Smooth muscle cell (in vitro differentiated cells): ENCODE measurements at regions not wholly inside any gene's neighbourhood (a gene's known extent, or its start where the extent isn't known, plus 50 kb on each side); places are given as distances from the start of the nearest gene placed in this dataset.

Experiments
- DNase-seq: peaks from one replicate; lab custom pipeline; 2025; ENCODE audit not compliant: unreplicated experiment; lab: John Stamatoyannopoulos, UW
- H2AFZ ChIP-seq: fragments of 200-600 bp; sonication (generic); 2 replicates; pipeline ENCODE4 v1.6.0; 2016; ENCODE audit warnings: antibody characterized with exemption, low read depth, mild to moderate bottlenecking
- H3F3A ChIP-seq: fragments of 200-600 bp; sonication (generic); 2 replicates; pipeline ENCODE4 v1.6.0; 2017; ENCODE audit warnings: antibody characterized with exemption, low read depth
- H3K27ac ChIP-seq: fragments of 200-600 bp; sonication (generic); 2 replicates; pipeline ENCODE4 v1.5.1; 2016; ENCODE audit warnings: low read depth, mild to moderate bottlenecking
- H3K27me3 ChIP-seq: fragments of 200-600 bp; sonication (generic); 2 replicates; pipeline ENCODE4 v1.6.1; 2016; ENCODE audit warnings: low read depth, mild to moderate bottlenecking
- H3K36me3 ChIP-seq: fragments of 200-600 bp; sonication (generic); 2 replicates; pipeline ENCODE4 v1.5.1; 2016; ENCODE audit warnings: low read depth
- H3K4me1 ChIP-seq: fragments of 200-600 bp; sonication (generic); 2 replicates; pipeline ENCODE4 v1.5.1; 2016; ENCODE audit warnings: low read depth
- H3K4me2 ChIP-seq: fragments of 200-600 bp; sonication (generic); 2 replicates; pipeline ENCODE4 v1.6.0; 2016; ENCODE audit warnings: mild to moderate bottlenecking
- H3K4me3 ChIP-seq: fragments of 200-600 bp; sonication (generic); 2 replicates; pipeline ENCODE4 v1.5.1; 2016; ENCODE audit warnings: mild to moderate bottlenecking
- H3K79me2 ChIP-seq: fragments of 200-600 bp; sonication (generic); 2 replicates; pipeline ENCODE4 v1.6.0; 2016; ENCODE audit warnings: low read depth, mild to moderate bottlenecking
- H3K9ac ChIP-seq: fragments of 200-600 bp; sonication (generic); 2 replicates; pipeline ENCODE4 v1.6.0; 2016; ENCODE audit warnings: low read depth
- H3K9me3 ChIP-seq: fragments of 200-600 bp; sonication (generic); replicated peaks from 2 replicates; pipeline ENCODE4 v1.5.1; 2016; ENCODE audit warnings: low read depth
- H4K20me1 ChIP-seq: fragments of 200-600 bp; sonication (generic); 2 replicates; pipeline ENCODE4 v1.6.0; 2016; ENCODE audit warnings: low read depth
- WGBS: methylation state at CpG from one replicate; pipeline ENCODE4 v1.1.7; 2016; ENCODE audit warnings: low lambda C conversion rate; 5-methylcytosine and 5-hydroxymethylcytosine counted together
- TF ChIP-seq, protein P1 (sequence below): fragments of 200-600 bp; sonication (generic); IDR thresholded peaks from 2 replicates; pipeline ENCODE4 v1.5.1; 2017; ENCODE audit warnings: borderline replicate concordance, mild to moderate bottlenecking, antibody characterized with exemption; ENCODE audit not compliant: insufficient read depth, poor library complexity, severe bottlenecking

DNA sequence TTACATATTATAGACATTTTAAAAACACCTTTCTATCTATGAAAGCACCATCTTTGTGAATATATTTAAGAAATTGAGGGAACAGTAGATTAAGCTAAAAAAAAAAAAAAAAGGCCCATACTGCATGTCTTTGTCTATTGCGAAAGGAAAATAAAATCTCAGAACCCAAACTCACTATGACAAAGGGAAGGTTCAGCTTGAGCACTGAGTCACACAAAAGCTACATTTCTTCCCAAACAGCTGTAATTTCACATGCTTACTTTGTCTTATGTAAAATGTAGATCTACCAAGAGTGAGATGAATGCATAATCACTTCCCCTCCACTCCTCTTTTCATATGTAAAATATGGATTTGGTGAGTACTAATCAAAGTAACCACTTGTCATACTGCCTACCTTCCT, 640.1 kb upstream of the KLF12 start:
- H3K36me3 ChIP-seq = no peaks in the 10 kb centered on the region
- H3K4me1 ChIP-seq = peaks cover 7% of the 10 kb centered on the region
- no peaks in the 10 kb centered on the region for H3K79me2 ChIP-seq
- H3F3A ChIP-seq = no peaks in the 10 kb centered on the region
- WGBS = 100% methylated on average over 1 of the region's 1 CpG
- H3K9ac ChIP-seq = no peak overlapping the region
- no peak overlapping the region for H3K4me3 ChIP-seq
- H2AFZ ChIP-seq = no peak overlapping the region
- TF ChIP-seq, protein P1, sequence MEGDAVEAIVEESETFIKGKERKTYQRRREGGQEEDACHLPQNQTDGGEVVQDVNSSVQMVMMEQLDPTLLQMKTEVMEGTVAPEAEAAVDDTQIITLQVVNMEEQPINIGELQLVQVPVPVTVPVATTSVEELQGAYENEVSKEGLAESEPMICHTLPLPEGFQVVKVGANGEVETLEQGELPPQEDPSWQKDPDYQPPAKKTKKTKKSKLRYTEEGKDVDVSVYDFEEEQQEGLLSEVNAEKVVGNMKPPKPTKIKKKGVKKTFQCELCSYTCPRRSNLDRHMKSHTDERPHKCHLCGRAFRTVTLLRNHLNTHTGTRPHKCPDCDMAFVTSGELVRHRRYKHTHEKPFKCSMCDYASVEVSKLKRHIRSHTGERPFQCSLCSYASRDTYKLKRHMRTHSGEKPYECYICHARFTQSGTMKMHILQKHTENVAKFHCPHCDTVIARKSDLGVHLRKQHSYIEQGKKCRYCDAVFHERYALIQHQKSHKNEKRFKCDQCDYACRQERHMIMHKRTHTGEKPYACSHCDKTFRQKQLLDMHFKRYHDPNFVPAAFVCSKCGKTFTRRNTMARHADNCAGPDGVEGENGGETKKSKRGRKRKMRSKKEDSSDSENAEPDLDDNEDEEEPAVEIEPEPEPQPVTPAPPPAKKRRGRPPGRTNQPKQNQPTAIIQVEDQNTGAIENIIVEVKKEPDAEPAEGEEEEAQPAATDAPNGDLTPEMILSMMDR = no peak
- H4K20me1 ChIP-seq = no peaks in the 10 kb centered on the region
- H3K27me3 ChIP-seq = no peaks in the 10 kb centered on the region
- no peaks in the 10 kb centered on the region for H3K9me3 ChIP-seq
- H3K4me2 ChIP-seq = no peak overlapping the region
- DNase-seq = no peak
- no peak overlapping the region for H3K27ac ChIP-seq

GRCh38 chr13:74773248-74773647, 639.0 kb upstream of the KLF12 start:
- TF ChIP-seq, protein P1 = no peak
- H3F3A ChIP-seq = no peaks in the 10 kb centered on the region
- peaks cover 7% of the 10 kb centered on the region for H3K4me1 ChIP-seq
- H4K20me1 ChIP-seq = no peaks in the 10 kb centered on the region
- no peak overlapping the region for H3K4me3 ChIP-seq
- H3K27me3 ChIP-seq = no peaks in the 10 kb centered on the region
- H3K79me2 ChIP-seq = no peaks in the 10 kb centered on the region
- H3K36me3 ChIP-seq = no peaks in the 10 kb centered on the region
- no peaks in the 10 kb centered on the region for H3K9me3 ChIP-seq
- DNase-seq = no peak
- no peak overlapping the region for H2AFZ ChIP-seq
- no peak overlapping the region for H3K9ac ChIP-seq
- no peak overlapping the region for H3K27ac ChIP-seq
- WGBS = 100% methylated on average over 1 of the region's 1 CpG
- no peak overlapping the region for H3K4me2 ChIP-seq

- Histone ChIP-seq H3K4me3 (no peak overlapping the region), H3K27me3 (no peaks in the 10 kb centered on the region), H3F3A (no peaks in the 10 kb centered on the region), H2AFZ (no peak overlapping the region), H3K79me2 (no peaks in the 10 kb centered on the region), H3K27ac (peak overlapping the region; percentile 88), H3K9me3 (no peaks in the 10 kb centered on the region), H4K20me1 (no peaks in the 10 kb centered on the region), H3K9ac (peak overlapping the region; percentile 65), H3K36me3 (no peaks in the 10 kb centered on the region), H3K4me1 (peaks cover 7% of the 10 kb centered on the region), H3K4me2 (peak overlapping the region; percentile 53)
- TF ChIP-seq, protein P1 = no peak
- DNase-seq = no peak
- WGBS = 26% methylated on average over 3 of the region's 3 CpGs
Observed at GRCh38 chr13:74771964-74772363, 637.8 kb upstream of the KLF12 start.

DNA sequence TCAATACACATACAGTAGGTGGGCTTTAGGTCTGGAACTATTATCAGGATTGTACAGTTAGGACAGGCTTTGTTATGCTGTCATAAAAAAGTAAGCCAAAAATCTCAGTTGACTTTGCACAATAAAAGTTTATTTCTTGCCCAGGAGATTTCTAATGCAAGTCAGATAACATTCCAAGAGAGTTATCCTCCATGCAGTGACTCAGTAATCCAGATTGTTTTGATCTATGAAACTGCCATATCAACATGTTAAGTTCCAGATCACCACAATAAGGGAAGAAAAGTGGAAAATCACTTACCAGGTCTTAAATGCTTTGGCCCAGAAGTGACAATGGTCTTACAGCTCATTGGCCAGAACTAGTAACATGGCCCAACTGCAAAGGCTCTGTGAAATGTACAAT, 636.2 kb upstream of the KLF12 start:
- Histone ChIP-seq H3K36me3 (no peaks in the 10 kb centered on the region), H3K4me1 (peaks cover 7% of the 10 kb centered on the region), H4K20me1 (no peaks in the 10 kb centered on the region), H3K9me3 (no peaks in the 10 kb centered on the region), H2AFZ (no peak overlapping the region), H3K27me3 (no peaks in the 10 kb centered on the region), H3K4me3 (no peak overlapping the region), H3F3A (no peaks in the 10 kb centered on the region), H3K9ac (peak overlapping the region; percentile 65), H3K27ac (peak overlapping the region; percentile 88), H3K4me2 (peak overlapping the region; percentile 3), H3K79me2 (no peaks in the 10 kb centered on the region)
- TF ChIP-seq, protein P1 = no peak
- DNase-seq = no peak
